Breast epithelium (tissue), 4 donors: ENCODE measurements at regions not wholly inside any gene's neighbourhood (a gene's known extent, or its start where the extent isn't known, plus 50 kb on each side); places are given as distances from the start of the nearest gene placed in this dataset.

ENCODE experiments used
- DNase-seq, 2 donors: peaks; one replicate each; pipeline ENCODE4 v3.0.0-alpha.2; 2019; ENCODE audit warnings: low spot score in 2 of 2
- H3K27ac ChIP-seq, 2 donors: fragments of 200-600 bp; sonication (generic) in 1 of 2; one replicate each; pipeline ENCODE4 v1.5.1; 2016 to 2019; ENCODE audit warnings: mild to moderate bottlenecking in 1 of 2
- H3K27me3 ChIP-seq, 2 donors: fragments of 200-600 bp; sonication (generic) in 1 of 2; one replicate each; pipeline versions ENCODE4 v1.5.1 to v1.6.0; 2017 to 2019; ENCODE audit warnings: control low read depth in 1 of 2, mild to moderate bottlenecking in 1 of 2
- H3K36me3 ChIP-seq: fragments of 200-600 bp; one replicate; pipeline ENCODE4 v1.5.1; 2019
- H3K4me1 ChIP-seq, 2 donors: fragments of 200-600 bp; sonication (generic); one replicate each; pipeline ENCODE4 v1.5.1; 2016 to 2019; ENCODE audit warnings: control low read depth in 1 of 2
- H3K4me3 ChIP-seq, 3 donors: fragments of 200-600 bp; sonication (generic); 1 replicate in 2 of 3; 2 replicates in 1 of 3; pipeline ENCODE4 v1.5.1; 2016 to 2019; ENCODE audit warnings: mild to moderate bottlenecking in 3 of 3, moderate library complexity in 2 of 3
- H3K9me3 ChIP-seq, 2 donors: fragments of 200-600 bp; sonication (generic) in 1 of 2; one replicate each; pipeline ENCODE4 v1.5.1; 2016 to 2019; ENCODE audit warnings: control low read depth in 1 of 2
- POLR2A ChIP-seq: fragments of 450-650 bp; IDR thresholded peaks from one replicate; pipeline ENCODE4 v1.6.1; 2016; ENCODE audit warnings: antibody characterized with exemption, mild to moderate bottlenecking, moderate library complexity
- POLR2AphosphoS5 ChIP-seq, 3 donors: sonication (generic); formaldehyde crosslinking; IDR thresholded peaks; one replicate each; pipeline ENCODE4 v1.6.1; 2017; ENCODE audit warnings: antibody characterized with exemption in 3 of 3
- intact Hi-C: fragments of 100-400 bp; cut with DNase I; formaldehyde crosslinking; loops from one replicate; pipeline ENCODE4 v1.15.1; 2023; ENCODE audit warnings: low total_unique reads
- TF ChIP-seq, protein P1 (sequence below), 3 donors: fragments of 450-650 bp; IDR thresholded peaks; one replicate each; pipeline ENCODE4 v1.5.1; 2016 to 2017; ENCODE audit warnings: antibody characterized with exemption in 3 of 3, mild to moderate bottlenecking in 3 of 3, moderate library complexity in 3 of 3

DNA sequence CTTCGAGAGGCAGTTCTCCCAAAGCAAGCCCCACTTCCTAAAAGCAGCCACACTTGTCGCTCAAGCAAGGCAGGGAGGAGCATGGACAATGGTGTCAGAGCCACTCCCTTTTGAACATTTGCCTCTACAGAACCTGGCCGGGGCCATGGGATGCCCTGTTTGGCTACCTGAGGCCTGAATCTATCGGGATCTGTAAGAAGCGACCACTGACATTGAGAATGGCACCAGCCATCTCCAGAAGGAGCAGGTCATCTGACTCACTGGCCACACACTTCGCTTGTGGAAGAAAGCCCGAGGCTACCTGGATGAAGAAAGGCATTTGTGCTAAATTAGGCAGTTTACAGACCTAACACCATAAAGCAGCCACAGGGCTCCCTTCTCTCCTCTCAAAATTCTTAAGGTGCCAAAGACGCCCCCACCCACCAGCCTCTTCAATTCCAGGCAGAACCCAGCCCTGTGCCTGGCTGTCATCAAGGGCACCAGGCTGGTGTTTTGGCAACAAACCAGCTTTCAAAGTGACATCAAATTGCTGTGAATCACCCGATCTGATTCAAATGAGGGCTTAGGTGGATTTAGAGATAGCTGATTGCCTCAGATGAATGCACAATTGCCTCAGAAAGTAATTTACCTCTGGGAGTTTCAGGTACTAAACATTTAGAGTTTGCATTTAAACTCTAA lies 104.8 kb downstream of the ETS2 start:
- H3K36me3 ChIP-seq: no peaks in the 10 kb centered on the region
- H3K9me3 ChIP-seq: no peaks in the 10 kb centered on the region
- H3K27me3 ChIP-seq: no peaks in the 10 kb centered on the region
- intact Hi-C loops: no loop called here
- peaks cover 22 to 31% of the 10 kb centered on the region in 2 donors for H3K4me1 ChIP-seq
- H3K4me3 ChIP-seq: no peak overlapping the region
- DNase-seq: peak in 1 of 2 donors; percentile 56
- H3K27ac ChIP-seq: peak overlapping the region; percentile 87 to 90
- TF ChIP-seq POLR2A (no peak), POLR2AphosphoS5 (IDR thresholded peaks at IDR 0.05) (peak in 1 of 3 donors; percentile 14)
- TF ChIP-seq, protein P1, sequence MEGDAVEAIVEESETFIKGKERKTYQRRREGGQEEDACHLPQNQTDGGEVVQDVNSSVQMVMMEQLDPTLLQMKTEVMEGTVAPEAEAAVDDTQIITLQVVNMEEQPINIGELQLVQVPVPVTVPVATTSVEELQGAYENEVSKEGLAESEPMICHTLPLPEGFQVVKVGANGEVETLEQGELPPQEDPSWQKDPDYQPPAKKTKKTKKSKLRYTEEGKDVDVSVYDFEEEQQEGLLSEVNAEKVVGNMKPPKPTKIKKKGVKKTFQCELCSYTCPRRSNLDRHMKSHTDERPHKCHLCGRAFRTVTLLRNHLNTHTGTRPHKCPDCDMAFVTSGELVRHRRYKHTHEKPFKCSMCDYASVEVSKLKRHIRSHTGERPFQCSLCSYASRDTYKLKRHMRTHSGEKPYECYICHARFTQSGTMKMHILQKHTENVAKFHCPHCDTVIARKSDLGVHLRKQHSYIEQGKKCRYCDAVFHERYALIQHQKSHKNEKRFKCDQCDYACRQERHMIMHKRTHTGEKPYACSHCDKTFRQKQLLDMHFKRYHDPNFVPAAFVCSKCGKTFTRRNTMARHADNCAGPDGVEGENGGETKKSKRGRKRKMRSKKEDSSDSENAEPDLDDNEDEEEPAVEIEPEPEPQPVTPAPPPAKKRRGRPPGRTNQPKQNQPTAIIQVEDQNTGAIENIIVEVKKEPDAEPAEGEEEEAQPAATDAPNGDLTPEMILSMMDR (IDR thresholded peaks at IDR 0.05): no peak

DNA sequence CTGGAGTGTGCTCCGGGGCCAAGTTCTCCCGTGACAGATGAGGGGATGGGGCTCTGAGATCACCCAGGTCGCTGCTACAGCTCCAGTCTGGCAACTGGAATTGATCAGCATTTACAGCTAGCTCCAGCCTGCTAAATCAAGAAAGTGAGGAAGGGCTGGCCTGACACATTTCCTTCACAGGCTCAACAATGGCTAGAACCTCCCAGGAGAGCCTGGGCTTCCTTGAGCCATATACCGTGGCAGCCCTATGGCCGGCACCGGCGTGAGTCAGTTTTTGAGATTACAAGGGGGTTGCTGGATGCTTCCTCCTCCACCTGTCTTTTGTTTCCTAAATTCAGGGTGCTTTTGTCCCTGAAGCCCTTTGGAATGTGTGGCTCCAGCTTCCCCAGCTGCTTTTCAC lies 104.2 kb downstream of the ETS2 start:
- peaks cover 22 to 31% of the 10 kb centered on the region in 2 donors for H3K4me1 ChIP-seq
- peak overlapping the region; percentile 87 to 90 for H3K27ac ChIP-seq
- H3K27me3 ChIP-seq: no peaks in the 10 kb centered on the region

DNA sequence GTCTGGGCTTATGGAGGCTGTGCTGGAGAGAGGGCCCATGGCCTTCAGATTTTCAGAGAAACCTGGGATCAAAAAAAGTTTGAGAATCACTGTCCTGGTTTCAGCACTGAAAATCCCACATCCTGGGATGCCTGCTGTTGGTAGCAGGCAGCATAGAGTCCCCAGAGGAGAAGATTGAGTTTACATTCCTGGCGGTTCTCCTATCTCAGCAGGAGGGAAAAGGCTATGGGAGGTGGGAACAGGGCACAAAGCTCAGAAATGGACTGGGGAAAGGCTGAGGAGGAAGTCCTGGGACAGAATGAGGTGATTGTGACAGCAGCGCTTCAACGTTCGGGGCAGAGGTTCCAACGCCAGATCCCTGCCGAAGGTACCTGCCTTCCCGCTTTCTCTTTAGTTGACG lies 103.4 kb downstream of the ETS2 start:
- Histone ChIP-seq H3K9me3 (no peaks in the 10 kb centered on the region), H3K4me1 (peaks cover 17 to 26% of the 10 kb centered on the region in 2 donors), H3K27me3 (no peaks in the 10 kb centered on the region), H3K4me3 (no peak overlapping the region), H3K36me3 (no peaks in the 10 kb centered on the region), H3K27ac (peak overlapping the region; percentile 87 to 90)
- DNase-seq: no peak
- intact Hi-C loops: no loop called here
- no peak for TF ChIP-seq POLR2AphosphoS5 (IDR thresholded peaks at IDR 0.05)
- TF ChIP-seq POLR2A: no peak
- TF ChIP-seq, protein P1 (IDR thresholded peaks at IDR 0.05): no peak

More for the DNA sequence above, 104.2 kb downstream of the ETS2 start:
- H3K9me3 ChIP-seq: no peaks in the 10 kb centered on the region
- no peak overlapping the region for H3K4me3 ChIP-seq
- TF ChIP-seq, protein P1 (IDR thresholded peaks at IDR 0.05): no peak
- TF ChIP-seq POLR2A (no peak), POLR2AphosphoS5 (IDR thresholded peaks at IDR 0.05) (no peak)
- DNase-seq: no peak
- intact Hi-C loops: no loop called here
- no peaks in the 10 kb centered on the region for H3K36me3 ChIP-seq

DNA sequence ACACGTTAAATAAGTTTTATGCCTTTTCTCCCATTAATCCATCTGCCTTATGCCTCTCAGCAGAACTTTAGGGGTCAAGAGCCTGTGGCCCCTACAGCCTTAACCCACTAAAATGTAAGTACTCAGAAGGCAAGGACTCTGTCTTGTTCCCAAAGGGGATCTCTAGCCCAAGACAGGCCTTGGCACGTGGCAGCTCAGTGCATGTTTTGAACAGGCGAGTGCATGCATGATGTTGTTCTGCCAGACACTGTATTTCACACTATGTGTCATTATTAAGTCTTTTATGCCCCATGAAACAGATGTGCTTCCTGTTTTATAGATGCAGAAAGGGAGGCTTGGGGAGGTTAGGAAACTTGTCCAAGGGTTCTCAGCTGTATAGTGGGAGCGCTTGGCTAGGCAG lies 102.8 kb downstream of the ETS2 start:
- Histone ChIP-seq H3K27ac (peak overlapping the region; percentile 89 to 90), H3K4me1 (peaks cover 17 to 26% of the 10 kb centered on the region in 2 donors), H3K9me3 (no peaks in the 10 kb centered on the region), H3K4me3 (no peak overlapping the region), H3K27me3 (no peaks in the 10 kb centered on the region), H3K36me3 (no peaks in the 10 kb centered on the region)
- intact Hi-C loops: no loop called here
- no peak for TF ChIP-seq POLR2A
- TF ChIP-seq, protein P1 (IDR thresholded peaks at IDR 0.05): no peak
- no peak for TF ChIP-seq POLR2AphosphoS5 (IDR thresholded peaks at IDR 0.05)
- DNase-seq: no peak

DNA sequence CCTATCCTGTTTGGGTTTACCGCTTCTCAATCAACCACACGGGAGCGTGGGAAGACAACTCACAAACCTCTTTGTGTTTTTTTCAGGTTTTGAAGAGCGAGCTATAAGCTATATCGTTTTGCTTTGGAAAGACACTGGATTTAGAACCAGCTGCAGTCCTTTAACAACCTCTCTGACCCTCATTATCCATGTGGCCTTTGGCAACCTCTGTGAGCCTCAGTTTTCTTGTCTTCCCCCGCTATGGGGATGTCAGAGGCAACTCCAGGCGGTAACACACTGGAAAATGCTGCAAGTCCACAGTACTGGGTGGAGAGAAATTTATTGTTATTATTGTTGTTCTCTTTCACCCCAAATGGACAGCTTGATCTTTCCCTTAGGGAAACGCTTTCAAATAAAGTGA lies 100.0 kb downstream of the ETS2 start:
- no peaks in the 10 kb centered on the region for H3K9me3 ChIP-seq

More for the DNA sequence above, 100.0 kb downstream of the ETS2 start:
- Histone ChIP-seq H3K27ac (peak overlapping the region; percentile 89 to 90), H3K4me3 (no peak overlapping the region), H3K4me1 (peaks cover 11 to 17% of the 10 kb centered on the region in 2 donors), H3K27me3 (no peaks in the 10 kb centered on the region), H3K36me3 (no peaks in the 10 kb centered on the region)
- no peak for TF ChIP-seq POLR2AphosphoS5 (IDR thresholded peaks at IDR 0.05)
- TF ChIP-seq, protein P1 (IDR thresholded peaks at IDR 0.05): no peak
- TF ChIP-seq POLR2A: no peak
- DNase-seq: no peak
- intact Hi-C loops: no loop called here
